Esophagus squamous epithelium (tissue), 4 donors: ENCODE measurements at regions not wholly inside any gene's neighbourhood (a gene's known extent, or its start where the extent isn't known, plus 50 kb on each side); places are given as distances from the start of the nearest gene placed in this dataset.

Experiments
- CTCF ChIP-seq, 6 experiments: fragments of 450-650 bp in 4 of 6; fragments of 200-600 bp in 2 of 6; sonication (generic) in 2 of 6; IDR thresholded peaks; one replicate each; pipeline ENCODE4 v1.5.1; 2016 to 2019; ENCODE audit warnings: antibody characterized with exemption in 6 of 6, mild to moderate bottlenecking in 4 of 6, moderate library complexity in 4 of 6
- POLR2A ChIP-seq, 4 donors: fragments of 450-650 bp; IDR thresholded peaks; one replicate each; pipeline ENCODE4 v1.6.1; 2017; ENCODE audit warnings: antibody characterized with exemption in 4 of 4, mild to moderate bottlenecking in 4 of 4, moderate library complexity in 3 of 4

- TF ChIP-seq CTCF (IDR thresholded peaks at IDR 0.05) (no peak), POLR2A (IDR thresholded peaks at IDR 0.05) (no peak)
Measured at GRCh38 chr9:88722753-88723152, 187.8 kb downstream of the NXNL2 start.
